ENCODE measurements at regions not wholly inside any gene's neighbourhood (a gene's known extent, or its start where the extent isn't known, plus 50 kb on each side); places are given as distances from the start of the nearest gene placed in this dataset.
"Not testable (repeated sequence)": the region's sequence is repeated elsewhere in the genome, so short reads cannot be mapped to it uniquely, and the experiment has no call there.

GRCh38 chr3:94612631-94613030 is 549.8 kb downstream of the NSUN3 start:
- no peak for DNase-seq

GRCh38 chr3:94614192-94614591 is 551.3 kb downstream of the NSUN3 start:
- DNase-seq: no peak

- no peak for DNase-seq
These were observed 552.6 kb downstream of the NSUN3 start for GRCh38 chr3:94615275-94616065.

- DNase-seq: no peak
These were observed 554.0 kb downstream of the NSUN3 start for GRCh38 chr3:94616833-94617232.

- DNase-seq: no peak
These were observed 554.5 kb downstream of the NSUN3 start for GRCh38 chr3:94617312-94617711.

GRCh38 chr3:94619643-94620042 is 556.8 kb downstream of the NSUN3 start:
- DNase-seq: no peak

GRCh38 chr3:94626573-94626972 is 563.7 kb downstream of the NSUN3 start:
- DNase-seq: no peak

GRCh38 chr3:94627689-94628088 is 564.8 kb downstream of the NSUN3 start:
- no peak for DNase-seq

GRCh38 chr3:94643400-94643799 is 580.5 kb downstream of the NSUN3 start:
- DNase-seq: no peak

GRCh38 chr3:94645790-94646189 is 582.9 kb downstream of the NSUN3 start:
- no peak for DNase-seq

- no peak for DNase-seq
These were observed 584.3 kb downstream of the NSUN3 start for GRCh38 chr3:94647131-94647530.

- DNase-seq: not testable (repeated sequence)
These were observed 585.7 kb downstream of the NSUN3 start for GRCh38 chr3:94648270-94649180.

- DNase-seq: no peak
These were observed 591.2 kb downstream of the NSUN3 start for GRCh38 chr3:94654096-94654495.

- no peak for DNase-seq
These were observed 603.1 kb downstream of the NSUN3 start for GRCh38 chr3:94665922-94666321.

GRCh38 chr3:94671078-94671477 is 608.2 kb downstream of the NSUN3 start:
- DNase-seq: no peak

GRCh38 chr3:94673876-94674275 is 611.0 kb downstream of the NSUN3 start:
- no peak for DNase-seq

GRCh38 chr3:94686208-94686607 is 623.3 kb downstream of the NSUN3 start:
- DNase-seq: no peak

GRCh38 chr3:94693997-94694640 is 631.3 kb downstream of the NSUN3 start:
- DNase-seq: no peak

- DNase-seq: no peak
These were observed 632.0 kb downstream of the NSUN3 start for GRCh38 chr3:94694894-94695293.

GRCh38 chr3:94704467-94704866 is 641.6 kb downstream of the NSUN3 start:
- no peak for DNase-seq

- DNase-seq: no peak
These were observed 646.5 kb downstream of the NSUN3 start for GRCh38 chr3:94709249-94709902.

- DNase-seq: no peak
These were observed 651.3 kb downstream of the NSUN3 start for GRCh38 chr3:94714194-94714593.
